ENCODE measurements at regions not wholly inside any gene's neighbourhood (a gene's known extent, or its start where the extent isn't known, plus 50 kb on each side); places are given as distances from the start of the nearest gene placed in this dataset.
"Not testable (repeated sequence)": the region's sequence is repeated elsewhere in the genome, so short reads cannot be mapped to it uniquely, and the experiment has no call there.

DNA sequence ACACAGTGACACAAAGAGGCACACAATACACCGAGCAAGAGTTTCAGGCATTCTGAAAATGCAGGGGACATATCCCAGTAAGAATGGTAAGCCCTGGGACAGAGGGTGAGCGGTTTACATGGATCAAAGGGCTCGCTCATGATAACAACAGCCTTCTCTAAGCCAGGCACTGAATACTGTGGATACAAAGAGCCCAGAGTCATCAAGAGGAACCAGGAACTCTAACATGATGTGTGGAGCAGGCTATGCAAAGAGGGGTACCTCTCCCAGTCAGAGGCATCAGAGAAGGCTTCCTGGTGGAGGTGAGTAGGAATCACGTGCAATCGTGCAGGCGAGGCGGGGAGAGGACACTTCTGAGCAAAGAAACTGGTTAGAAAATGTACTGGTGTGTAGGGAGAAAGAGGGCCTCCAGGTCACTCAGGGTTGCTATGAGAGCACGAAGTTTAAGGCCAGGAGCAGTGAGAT is 76.9 kb upstream of the EEA1 start:
- H3K4me3 ChIP-seq (ENCODE audit: low read length): no peak overlapping the region
- no peak for DNase-seq (ENCODE audit: low read depth)
- TF ChIP-seq, protein P1, sequence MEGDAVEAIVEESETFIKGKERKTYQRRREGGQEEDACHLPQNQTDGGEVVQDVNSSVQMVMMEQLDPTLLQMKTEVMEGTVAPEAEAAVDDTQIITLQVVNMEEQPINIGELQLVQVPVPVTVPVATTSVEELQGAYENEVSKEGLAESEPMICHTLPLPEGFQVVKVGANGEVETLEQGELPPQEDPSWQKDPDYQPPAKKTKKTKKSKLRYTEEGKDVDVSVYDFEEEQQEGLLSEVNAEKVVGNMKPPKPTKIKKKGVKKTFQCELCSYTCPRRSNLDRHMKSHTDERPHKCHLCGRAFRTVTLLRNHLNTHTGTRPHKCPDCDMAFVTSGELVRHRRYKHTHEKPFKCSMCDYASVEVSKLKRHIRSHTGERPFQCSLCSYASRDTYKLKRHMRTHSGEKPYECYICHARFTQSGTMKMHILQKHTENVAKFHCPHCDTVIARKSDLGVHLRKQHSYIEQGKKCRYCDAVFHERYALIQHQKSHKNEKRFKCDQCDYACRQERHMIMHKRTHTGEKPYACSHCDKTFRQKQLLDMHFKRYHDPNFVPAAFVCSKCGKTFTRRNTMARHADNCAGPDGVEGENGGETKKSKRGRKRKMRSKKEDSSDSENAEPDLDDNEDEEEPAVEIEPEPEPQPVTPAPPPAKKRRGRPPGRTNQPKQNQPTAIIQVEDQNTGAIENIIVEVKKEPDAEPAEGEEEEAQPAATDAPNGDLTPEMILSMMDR (conservative IDR thresholded peaks at IDR 0.05; ENCODE audit: low read length): no peak

DNA sequence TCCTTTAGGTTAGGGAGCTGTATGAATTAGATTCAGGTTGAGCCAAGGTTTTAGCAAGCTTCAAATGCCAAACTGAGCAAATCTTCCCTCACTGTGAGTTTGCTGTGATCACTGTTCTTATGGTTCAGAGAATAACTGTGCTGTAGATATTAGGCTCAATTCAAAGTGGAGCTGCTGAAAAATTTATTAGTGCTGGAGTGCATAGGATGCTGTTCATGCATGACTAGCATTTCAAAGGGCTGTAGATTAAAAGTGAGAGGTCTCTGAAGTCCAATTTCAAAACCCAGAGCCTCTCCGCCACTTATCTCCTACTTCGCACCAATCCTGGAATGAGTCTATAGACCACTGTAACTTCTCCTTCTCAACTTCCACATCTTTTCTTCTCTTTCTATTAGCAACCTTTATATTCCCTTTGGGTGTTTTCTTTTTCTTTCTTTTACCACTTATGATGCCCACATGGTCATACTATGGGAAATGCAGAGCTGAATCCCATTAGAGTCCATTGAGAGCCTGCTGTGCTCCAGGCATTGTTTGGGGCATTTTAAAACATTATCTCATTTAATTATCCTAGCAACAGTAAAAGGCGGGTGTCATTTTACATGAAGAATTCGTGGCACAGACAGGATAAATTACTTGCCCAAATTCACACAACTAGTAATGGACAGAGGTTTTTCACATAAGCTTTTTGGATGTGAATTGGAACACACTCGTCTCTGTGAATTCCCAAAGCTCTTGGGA is 77.5 kb upstream of the EEA1 start:
- TF ChIP-seq, protein P1 (conservative IDR thresholded peaks at IDR 0.05; ENCODE audit: low read length): no peak
- DNase-seq (ENCODE audit: low read depth): no peak
- no peak overlapping the region for H3K4me3 ChIP-seq (ENCODE audit: low read length)

DNA sequence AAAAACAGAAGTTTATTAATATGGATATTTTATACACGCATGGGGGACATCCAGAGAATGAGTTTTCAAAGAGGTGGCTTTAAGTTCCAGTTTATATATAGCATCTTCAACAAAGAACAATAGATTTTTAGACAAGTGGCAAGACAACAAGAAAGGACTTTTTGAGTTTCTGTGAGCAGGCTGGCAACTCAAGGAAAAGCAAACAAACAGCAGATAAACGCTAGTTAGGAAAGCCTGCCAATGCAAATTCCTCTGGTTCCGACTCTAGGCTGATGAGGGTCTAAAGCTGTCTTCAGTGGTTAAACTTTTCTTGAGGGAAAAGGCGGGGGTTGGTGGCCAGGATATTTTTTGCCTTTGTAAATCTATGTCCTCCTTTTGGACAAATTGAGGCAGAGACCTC is 78.4 kb upstream of the EEA1 start:
- TF ChIP-seq, protein P1 (conservative IDR thresholded peaks at IDR 0.05; ENCODE audit: low read length): no peak
- no peak for DNase-seq (ENCODE audit: low read depth)
- no peak overlapping the region for H3K4me3 ChIP-seq (ENCODE audit: low read length)

DNA sequence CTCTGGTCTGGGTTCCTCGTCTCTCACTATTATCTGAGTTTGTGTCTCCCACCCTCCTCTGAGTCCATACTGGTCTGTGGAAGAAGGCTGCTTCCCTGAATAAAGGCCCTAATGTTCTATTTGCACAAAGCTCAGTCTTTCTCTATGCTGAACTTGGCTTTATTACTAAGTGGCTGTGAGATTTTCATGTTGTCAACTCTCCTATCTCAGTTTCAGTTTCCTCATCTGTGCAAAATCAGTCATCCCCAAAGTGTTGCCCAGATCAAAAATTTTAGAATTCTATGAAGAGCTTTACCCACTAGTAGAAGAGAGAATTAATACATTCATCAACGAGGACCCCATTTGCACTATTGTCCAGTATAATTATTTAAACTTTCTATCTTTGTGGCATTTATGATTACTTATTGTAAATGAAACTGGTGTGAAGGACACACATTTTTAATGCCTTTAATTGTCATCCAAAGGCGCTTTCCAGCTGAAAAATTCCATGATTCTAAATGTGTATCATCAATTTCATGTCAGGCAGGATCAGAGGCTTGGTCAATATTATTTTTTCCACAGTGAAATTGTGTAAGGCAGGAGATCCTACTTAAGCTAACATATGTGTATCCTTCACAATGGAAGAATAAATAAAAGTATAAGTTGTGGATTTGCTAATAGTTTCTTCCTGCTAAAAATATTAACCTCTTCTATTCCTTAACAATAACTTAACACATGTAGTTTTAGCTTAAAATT is 79.1 kb upstream of the EEA1 start:
- H3K4me3 ChIP-seq (ENCODE audit: low read length): no peak overlapping the region
- TF ChIP-seq, protein P1 (conservative IDR thresholded peaks at IDR 0.05; ENCODE audit: low read length): no peak

DNA sequence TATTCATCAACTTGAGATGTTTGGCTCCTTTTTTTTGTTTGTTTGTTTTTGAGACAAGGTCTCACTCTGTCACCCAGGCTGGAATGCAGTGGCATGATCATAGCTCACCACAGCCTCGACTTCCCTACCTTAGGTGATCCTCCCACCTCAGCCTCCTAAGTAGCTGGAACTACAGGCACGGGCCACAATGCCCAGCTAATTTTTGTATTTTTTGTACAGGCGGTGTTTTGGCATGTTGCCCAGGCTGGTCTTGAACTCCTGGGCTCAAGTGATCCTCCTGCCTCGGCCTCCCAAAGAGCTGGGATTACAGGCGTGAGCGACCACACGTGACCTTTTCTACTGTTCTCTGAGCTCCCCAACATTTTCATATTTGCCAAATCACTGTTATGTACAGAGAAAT is 79.8 kb upstream of the EEA1 start:
- not testable (repeated sequence) for DNase-seq (ENCODE audit: low read depth); H3K4me3 ChIP-seq (ENCODE audit: low read length)

More for the DNA sequence above, 79.1 kb upstream of the EEA1 start:
- no peak for DNase-seq (ENCODE audit: low read depth)

DNA sequence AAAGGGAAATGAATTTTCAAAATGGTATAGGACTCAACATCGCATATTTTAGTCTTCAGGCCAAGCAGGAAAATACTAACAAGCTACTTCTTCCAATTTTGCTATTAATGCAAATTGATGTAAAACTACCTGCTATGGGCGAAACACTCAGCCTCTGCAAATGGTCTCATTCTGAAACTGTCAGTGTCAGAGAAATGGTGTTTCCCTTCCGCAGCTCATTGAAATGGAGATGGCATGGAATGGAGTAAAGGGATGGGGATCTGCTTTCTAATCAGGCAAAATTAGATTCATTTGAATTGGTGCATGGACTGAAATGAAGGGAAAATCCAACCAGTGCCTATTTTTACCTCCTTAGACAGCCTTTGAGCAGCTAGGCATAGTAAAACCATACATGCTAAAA is 80.4 kb upstream of the EEA1 start:
- no peak overlapping the region for H3K4me3 ChIP-seq (ENCODE audit: low read length)
- TF ChIP-seq, protein P1 (conservative IDR thresholded peaks at IDR 0.05; ENCODE audit: low read length): no peak
- DNase-seq (ENCODE audit: low read depth): no peak

DNA sequence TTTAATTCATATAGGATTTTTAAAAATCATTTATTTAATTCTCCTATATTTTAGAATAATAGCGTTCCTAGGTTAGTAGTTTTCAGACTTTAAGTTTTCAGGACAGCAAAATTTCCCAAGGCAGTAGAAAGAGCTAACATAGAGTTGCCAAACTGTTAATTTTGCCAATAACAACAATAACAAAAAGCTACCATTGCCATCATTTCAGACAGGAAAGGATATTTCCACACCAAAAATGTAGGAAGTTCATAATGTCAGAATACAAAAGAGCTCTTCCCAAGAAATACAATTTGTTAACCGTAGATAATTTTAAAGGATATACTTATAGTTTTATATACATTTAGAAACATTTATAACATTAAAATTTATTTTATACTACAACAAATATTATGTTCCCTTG is 81.4 kb upstream of the EEA1 start:
- TF ChIP-seq, protein P1 (conservative IDR thresholded peaks at IDR 0.05; ENCODE audit: low read length): no peak
- no peak for DNase-seq (ENCODE audit: low read depth)
- H3K4me3 ChIP-seq (ENCODE audit: low read length): no peak overlapping the region

Data from AG10803 (cell line).